Neural crest cell (in vitro differentiated cells): ENCODE measurements at regions not wholly inside any gene's neighbourhood (a gene's known extent, or its start where the extent isn't known, plus 50 kb on each side); places are given as distances from the start of the nearest gene placed in this dataset.

ENCODE experiments used
- DNase-seq: peaks from one replicate; pipeline ENCODE4 v3.0.0; 2021; ENCODE audit warnings: low read depth, mixed read lengths, low spot score
- H3K27ac Mint-ChIP-seq: one replicate; pipeline ENCODE4 v1.8.0; 2021; ENCODE audit warnings: mild to moderate bottlenecking, mixed read lengths; ENCODE audit not compliant: unreplicated experiment
- H3K27me3 Mint-ChIP-seq: 2 replicates; pipeline ENCODE4 v1.8.0; 2021; ENCODE audit warnings: low read depth, mild to moderate bottlenecking, mixed read lengths
- H3K36me3 Mint-ChIP-seq: 2 replicates; pipeline ENCODE4 v1.8.0; 2021; ENCODE audit warnings: low read depth, mild to moderate bottlenecking, mixed read lengths
- H3K4me1 Mint-ChIP-seq: 2 replicates; pipeline ENCODE4 v1.8.0; 2021; ENCODE audit warnings: mixed read lengths
- H3K4me3 Mint-ChIP-seq: one replicate; pipeline ENCODE4 v1.8.0; 2021; ENCODE audit warnings: mild to moderate bottlenecking, mixed read lengths
- H3K9me3 Mint-ChIP-seq: 2 replicates; pipeline ENCODE4 v1.8.0; 2021; ENCODE audit warnings: mixed read lengths
- CTCF ChIP-seq: fragments of 200-600 bp; sonication (generic); conservative IDR thresholded peaks from 2 replicates; pipeline ENCODE4 v1.5.0; 2021; ENCODE audit warnings: antibody characterized with exemption, mild to moderate bottlenecking

GRCh38 chrX:39133971-39134370 is 332.7 kb downstream of the MID1IP1 start:
- TF ChIP-seq CTCF = no peak
- Mint-ChIP-seq H3K4me1 (no peaks in the 10 kb centered on the region), H3K4me3 (no peak overlapping the region), H3K27ac (no peak overlapping the region), H3K27me3 (no peaks in the 10 kb centered on the region), H3K36me3 (no peaks in the 10 kb centered on the region), H3K9me3 (peaks cover 12% of the 10 kb centered on the region)
- no peak for DNase-seq

- H3K4me3 Mint-ChIP-seq = no peak overlapping the region
- no peaks in the 10 kb centered on the region for H3K27me3 Mint-ChIP-seq
- H3K27ac Mint-ChIP-seq = no peak overlapping the region
- no peaks in the 10 kb centered on the region for H3K4me1 Mint-ChIP-seq
- H3K9me3 Mint-ChIP-seq = peaks cover 11% of the 10 kb centered on the region
- H3K36me3 Mint-ChIP-seq = no peaks in the 10 kb centered on the region
- no peak for DNase-seq
- TF ChIP-seq CTCF = no peak
Measured at GRCh38 chrX:39137363-39137954, 336.2 kb downstream of the MID1IP1 start.

- Mint-ChIP-seq H3K4me3 (no peak overlapping the region), H3K27me3 (no peaks in the 10 kb centered on the region), H3K4me1 (no peaks in the 10 kb centered on the region), H3K36me3 (no peaks in the 10 kb centered on the region), H3K9me3 (peaks cover 14% of the 10 kb centered on the region), H3K27ac (no peak overlapping the region)
- DNase-seq = no peak
- TF ChIP-seq CTCF = no peak
Measured at GRCh38 chrX:39140581-39140980, 339.3 kb downstream of the MID1IP1 start.

GRCh38 chrX:39144323-39144722 is 343.1 kb downstream of the MID1IP1 start:
- no peak for DNase-seq
- Mint-ChIP-seq H3K4me1 (no peaks in the 10 kb centered on the region), H3K36me3 (no peaks in the 10 kb centered on the region), H3K4me3 (no peak overlapping the region), H3K9me3 (peaks cover 12% of the 10 kb centered on the region), H3K27ac (no peak overlapping the region), H3K27me3 (no peaks in the 10 kb centered on the region)
- TF ChIP-seq CTCF = no peak

- no peak for DNase-seq
- Mint-ChIP-seq H3K9me3 (peaks cover 9% of the 10 kb centered on the region), H3K4me1 (peaks cover 6% of the 10 kb centered on the region), H3K27ac (no peak overlapping the region), H3K36me3 (no peaks in the 10 kb centered on the region), H3K27me3 (no peaks in the 10 kb centered on the region), H3K4me3 (no peak overlapping the region)
- TF ChIP-seq CTCF = no peak
Measured at GRCh38 chrX:39144956-39145355, 343.7 kb downstream of the MID1IP1 start.
